Coronary artery (tissue), 2 donors: ENCODE measurements at regions not wholly inside any gene's neighbourhood (a gene's known extent, or its start where the extent isn't known, plus 50 kb on each side); places are given as distances from the start of the nearest gene placed in this dataset.

Source experiments
- DNase-seq: peaks from one replicate; pipeline ENCODE4 v3.0.0-alpha.2; 2017; ENCODE audit warnings: low spot score
- H3K27ac ChIP-seq, 2 donors: fragments of 200-600 bp; sonication (generic); one replicate each; pipeline ENCODE4 v1.5.1; 2016 to 2019
- H3K4me3 ChIP-seq: fragments of 200-600 bp; sonication (generic); 2 replicates; pipeline ENCODE4 v1.5.1; 2016; ENCODE audit warnings: mild to moderate bottlenecking, moderate library complexity
- CTCF ChIP-seq: fragments of 200-600 bp; sonication (generic); IDR thresholded peaks from one replicate; pipeline ENCODE4 v1.5.1; 2019; ENCODE audit warnings: antibody characterized with exemption

- TF ChIP-seq CTCF: no peak
- H3K4me3 ChIP-seq: no peak overlapping the region
- no peak for DNase-seq
- peak overlapping the region in 1 of 2 donors; percentile 21 for H3K27ac ChIP-seq
These were observed 1317.6 kb downstream of the PCDH9 start for GRCh38 chr13:65912516-65912915.

- DNase-seq: no peak
- no peak overlapping the region for H3K4me3 ChIP-seq
- no peak for TF ChIP-seq CTCF
- peak overlapping the region in 1 of 2 donors; percentile 21 for H3K27ac ChIP-seq
These were observed 1318.5 kb downstream of the PCDH9 start for GRCh38 chr13:65911546-65912193.

- H3K27ac ChIP-seq: no peak overlapping the region
- TF ChIP-seq CTCF: no peak
- no peak for DNase-seq
- H3K4me3 ChIP-seq: no peak overlapping the region
These were observed 1320.6 kb downstream of the PCDH9 start for GRCh38 chr13:65909501-65909900.

- DNase-seq: no peak
- Histone ChIP-seq H3K27ac (no peak overlapping the region), H3K4me3 (no peak overlapping the region)
- TF ChIP-seq CTCF: no peak
These were observed 1322.2 kb downstream of the PCDH9 start for GRCh38 chr13:65907666-65908525.

- Histone ChIP-seq H3K4me3 (no peak overlapping the region), H3K27ac (no peak overlapping the region)
- no peak for TF ChIP-seq CTCF
- DNase-seq: no peak
These were observed 1328.4 kb downstream of the PCDH9 start for GRCh38 chr13:65901723-65902122.

- Histone ChIP-seq H3K27ac (no peak overlapping the region), H3K4me3 (no peak overlapping the region)
- DNase-seq: no peak
- TF ChIP-seq CTCF: no peak
These were observed 1336.1 kb downstream of the PCDH9 start for GRCh38 chr13:65894049-65894448.

GRCh38 chr13:65892859-65893258 lies 1337.3 kb downstream of the PCDH9 start:
- TF ChIP-seq CTCF: no peak
- H3K27ac ChIP-seq: no peak overlapping the region
- H3K4me3 ChIP-seq: no peak overlapping the region

More at GRCh38 chr13:65892859-65893258, 1337.3 kb downstream of the PCDH9 start:
- DNase-seq: no peak
